Midbrain (tissue), 1 donor: ENCODE measurements at regions not wholly inside any gene's neighbourhood (a gene's known extent, or its start where the extent isn't known, plus 50 kb on each side); places are given as distances from the start of the nearest gene placed in this dataset.
"Not testable (repeated sequence)": the region's sequence is repeated elsewhere in the genome, so short reads cannot be mapped to it uniquely, and the experiment has no call there.

Experiments used
- DNase-seq: peaks from one replicate; lab custom pipeline; 2025; lab: John Stamatoyannopoulos, UW

- DNase-seq: no peak
Observed at GRCh38 chr3:144462337-144462736, 490.7 kb downstream of the DIPK2A start.

GRCh38 chr3:144463911-144464310 lies 492.3 kb downstream of the DIPK2A start:
- DNase-seq: no peak

GRCh38 chr3:144466114-144466513 lies 494.5 kb downstream of the DIPK2A start:
- no peak for DNase-seq

DNA sequence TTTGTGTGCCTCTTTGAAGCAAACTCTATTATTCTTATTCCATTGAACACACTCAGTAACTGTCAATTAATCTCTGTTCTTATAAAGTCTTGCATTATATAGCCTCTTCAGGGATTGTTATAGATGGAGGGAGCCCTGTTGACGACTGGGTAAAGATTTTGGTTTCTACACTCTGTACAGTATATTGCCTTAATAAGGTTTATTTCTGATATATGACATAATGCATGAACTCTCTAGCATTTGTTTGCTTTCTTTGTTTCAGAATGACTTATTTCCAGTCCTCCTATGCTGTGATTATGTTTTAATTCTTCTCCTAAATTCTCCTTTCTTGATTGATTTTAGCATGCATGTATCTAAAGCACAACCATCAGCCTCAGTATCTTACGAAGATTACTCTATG lies 494.9 kb downstream of the DIPK2A start:
- no peak for DNase-seq

DNA sequence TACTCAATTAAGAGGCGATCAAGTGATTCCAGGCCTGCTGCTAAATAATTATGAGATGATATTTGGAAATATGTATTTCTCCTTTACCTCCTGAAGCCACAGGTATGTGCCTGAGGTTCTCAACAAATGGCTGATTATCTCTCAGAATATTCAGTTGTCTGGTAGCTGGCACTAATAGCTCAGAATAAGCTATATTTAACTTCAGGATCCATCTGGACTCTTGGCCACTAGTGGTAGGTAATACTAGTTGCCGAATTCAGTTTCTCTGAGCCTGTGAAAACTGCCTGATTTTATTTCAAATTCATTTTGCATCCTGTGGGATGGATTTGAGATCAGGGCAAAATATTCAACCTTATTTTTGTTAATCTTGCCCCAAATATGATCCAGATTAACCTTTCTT lies 499.0 kb downstream of the DIPK2A start:
- no peak for DNase-seq

GRCh38 chr3:144477593-144477992 lies 506.0 kb downstream of the DIPK2A start:
- no peak for DNase-seq

DNA sequence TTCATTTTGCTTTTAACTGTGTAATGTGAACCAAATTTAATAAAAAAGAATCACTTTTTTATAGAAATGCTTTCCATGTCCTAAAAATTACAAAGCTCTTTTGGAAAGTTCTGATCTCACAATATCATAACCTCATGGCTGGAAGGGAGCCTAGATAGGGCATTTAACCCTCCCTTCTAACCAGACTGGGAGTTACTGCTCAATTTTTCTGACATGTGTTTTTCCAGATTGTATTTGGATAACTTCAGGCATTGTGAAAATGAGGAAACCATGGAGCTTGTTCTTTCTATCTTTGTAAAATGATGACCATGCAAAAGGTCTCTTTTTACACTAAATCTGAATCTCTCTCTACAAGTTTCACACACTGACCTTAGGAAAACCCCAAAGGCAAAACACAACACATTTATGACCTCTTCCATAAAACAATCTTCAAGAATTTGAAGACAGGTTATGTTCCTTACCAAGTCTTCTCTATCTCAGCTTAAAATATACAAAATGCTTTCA lies 508.8 kb downstream of the DIPK2A start:
- no peak for DNase-seq

GRCh38 chr3:144482876-144483275 lies 511.3 kb downstream of the DIPK2A start:
- no peak for DNase-seq

- DNase-seq: no peak
Observed at GRCh38 chr3:144487011-144487410, 515.4 kb downstream of the DIPK2A start.

- DNase-seq: no peak
Observed at GRCh38 chr3:144488927-144489326, 517.3 kb downstream of the DIPK2A start.

- DNase-seq: no peak
Observed at GRCh38 chr3:144491333-144491732, 519.7 kb downstream of the DIPK2A start.

GRCh38 chr3:144494651-144495050 lies 523.0 kb downstream of the DIPK2A start:
- DNase-seq: not testable (repeated sequence)

DNA sequence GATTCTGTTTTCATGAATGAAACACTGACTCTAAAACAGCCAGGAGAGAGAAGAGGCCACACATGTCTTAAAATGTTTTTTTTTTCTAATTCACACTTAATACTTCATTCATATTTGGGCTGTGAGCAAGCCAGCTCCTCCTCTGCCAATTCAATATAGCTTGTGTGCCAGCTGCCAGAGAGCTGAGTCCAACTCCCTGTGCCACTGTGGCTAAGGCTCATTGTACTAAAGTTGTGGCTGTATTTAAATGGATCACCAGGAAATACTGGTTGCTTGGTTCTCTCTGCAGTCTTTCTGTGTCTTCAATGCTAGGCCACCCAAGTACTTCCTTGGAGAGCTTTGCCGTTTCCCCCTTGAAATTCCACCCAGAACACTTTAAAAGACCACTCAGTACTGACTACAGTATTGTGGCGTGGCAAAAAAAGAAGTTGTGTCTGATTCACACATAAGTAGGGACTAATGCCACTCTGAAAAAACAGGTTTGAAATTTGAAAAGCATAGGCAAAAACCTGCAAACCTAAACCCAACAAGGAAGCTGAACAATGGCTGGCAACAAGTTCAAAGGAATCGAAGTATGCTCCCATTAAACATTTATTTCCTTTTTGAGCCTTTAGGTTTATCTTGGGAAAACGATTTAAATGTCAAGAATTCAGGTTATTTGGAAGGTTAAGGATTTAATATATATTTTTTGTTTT lies 524.7 kb downstream of the DIPK2A start:
- peak; percentile 24 for DNase-seq

GRCh38 chr3:144497452-144497851 lies 525.8 kb downstream of the DIPK2A start:
- no peak for DNase-seq

DNA sequence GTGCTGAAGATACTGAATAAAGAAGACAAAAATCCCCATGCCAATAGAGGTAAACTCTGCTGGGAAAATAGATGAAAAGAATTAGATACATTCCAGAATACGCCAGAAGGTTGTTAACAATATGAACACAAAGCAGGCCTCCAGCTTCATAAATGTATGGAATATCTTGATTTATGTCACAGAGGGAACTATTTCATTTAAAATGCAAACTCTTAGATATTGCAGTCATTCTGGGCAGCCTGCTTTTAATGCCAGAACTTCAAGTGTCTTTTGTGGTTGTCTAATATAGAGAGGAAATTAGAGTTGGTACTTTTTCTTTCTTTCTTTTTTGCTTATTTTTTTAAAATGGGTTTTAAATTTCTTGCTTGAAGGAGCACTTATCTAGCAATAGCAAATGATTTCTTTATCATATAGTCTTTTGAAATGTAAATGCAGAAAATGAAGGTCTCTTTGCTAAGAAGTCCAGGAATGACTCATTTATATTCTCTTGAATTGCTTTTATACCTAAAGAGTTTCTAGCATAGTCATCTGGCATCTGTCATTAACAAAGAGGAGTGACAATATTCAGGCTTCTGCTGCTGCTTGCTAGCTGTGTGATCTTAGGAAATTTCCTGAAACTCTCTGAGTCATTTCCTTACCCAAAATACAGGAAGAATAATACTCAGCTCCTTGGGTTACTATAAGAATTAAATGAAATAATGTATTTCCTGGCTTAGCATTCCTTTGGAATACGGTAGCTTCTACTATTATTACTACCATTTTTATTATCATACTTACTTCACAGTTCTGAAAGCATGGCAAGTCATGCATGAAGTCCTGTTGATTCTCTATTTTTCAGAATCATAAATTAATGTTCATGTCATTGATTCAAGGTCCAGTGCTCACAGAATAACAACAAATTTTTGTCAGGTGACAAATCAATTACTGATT lies 527.6 kb downstream of the DIPK2A start:
- no peak for DNase-seq

DNA sequence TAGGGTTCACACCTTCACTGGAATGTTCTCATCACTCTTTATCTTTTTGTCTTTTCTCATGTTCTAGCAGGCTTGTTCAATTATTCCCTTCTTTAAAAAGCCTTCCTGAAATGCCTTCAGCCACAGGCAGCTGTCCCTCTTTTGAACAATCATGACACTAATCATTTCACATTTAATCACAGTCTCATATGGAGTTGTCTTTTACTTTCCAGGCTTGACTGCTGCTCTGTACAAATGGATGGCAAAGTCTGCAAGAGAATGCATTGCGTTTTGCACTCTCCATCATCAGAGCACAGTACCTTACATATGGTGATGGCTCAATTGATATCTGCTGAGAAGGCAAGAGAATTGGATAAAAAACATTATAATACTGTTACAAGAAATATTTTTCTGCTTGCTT lies 529.8 kb downstream of the DIPK2A start:
- no peak for DNase-seq

DNA sequence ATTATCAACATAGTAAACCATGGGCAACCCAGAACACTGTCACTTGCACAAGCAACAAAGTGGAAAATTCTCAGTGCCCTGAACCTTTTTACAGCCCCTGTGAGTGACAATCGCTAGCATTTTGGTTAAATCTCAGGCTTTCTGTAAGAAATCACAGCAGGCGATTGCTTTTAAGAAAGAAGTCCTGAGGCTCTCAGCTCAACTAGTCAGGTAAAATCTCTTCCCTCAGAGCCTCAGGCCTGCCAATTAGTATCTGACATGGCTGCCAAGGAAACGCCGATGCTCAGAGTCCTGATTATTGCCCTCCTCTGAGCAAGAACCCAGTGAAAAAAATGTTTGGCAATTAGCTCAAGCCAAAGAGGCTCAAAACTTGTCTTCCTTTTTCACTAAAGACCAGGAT lies 530.8 kb downstream of the DIPK2A start:
- DNase-seq: no peak

GRCh38 chr3:144506375-144506774 lies 534.8 kb downstream of the DIPK2A start:
- not testable (repeated sequence) for DNase-seq

- DNase-seq: no peak
Observed at GRCh38 chr3:144511346-144511745, 539.7 kb downstream of the DIPK2A start.

GRCh38 chr3:144516026-144516425 lies 544.4 kb downstream of the DIPK2A start:
- DNase-seq: no peak

DNA sequence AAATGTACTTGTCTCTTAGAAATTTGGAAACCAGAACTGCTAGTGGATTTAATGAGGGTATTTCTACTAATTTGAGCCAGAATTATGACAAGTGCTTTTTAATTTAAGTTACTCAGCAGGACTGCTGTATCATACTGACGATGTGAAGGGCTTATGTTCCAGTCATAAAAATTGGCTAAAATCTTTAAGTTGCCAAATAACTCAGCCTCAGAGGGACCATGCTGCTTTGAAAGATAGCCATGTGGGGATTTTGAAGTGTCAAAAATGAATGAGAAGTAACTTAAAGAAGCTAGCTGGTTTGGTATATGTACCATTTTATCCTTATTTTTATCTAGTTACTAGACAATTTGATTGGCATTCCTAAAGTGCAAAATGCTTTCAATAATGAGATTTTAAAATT lies 545.0 kb downstream of the DIPK2A start:
- no peak for DNase-seq

DNA sequence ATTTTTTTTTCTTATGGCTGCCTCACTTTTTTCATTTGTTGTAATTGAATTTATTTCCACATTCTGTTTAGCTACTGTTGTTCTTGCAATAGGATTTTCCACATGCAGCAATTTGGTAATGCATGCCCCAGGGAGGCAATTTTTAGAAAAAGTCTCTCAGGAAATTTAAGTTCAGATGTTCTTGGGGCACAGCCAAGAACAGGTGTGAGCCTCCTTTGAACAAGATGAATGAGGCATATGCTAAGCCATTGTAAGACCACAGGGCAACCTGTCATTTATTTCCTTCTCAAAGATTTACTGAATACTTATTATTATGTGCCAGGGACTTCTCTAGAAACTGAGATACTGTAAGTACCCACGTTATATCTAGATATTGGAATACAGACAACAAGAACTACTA lies 549.5 kb downstream of the DIPK2A start:
- no peak for DNase-seq

DNA sequence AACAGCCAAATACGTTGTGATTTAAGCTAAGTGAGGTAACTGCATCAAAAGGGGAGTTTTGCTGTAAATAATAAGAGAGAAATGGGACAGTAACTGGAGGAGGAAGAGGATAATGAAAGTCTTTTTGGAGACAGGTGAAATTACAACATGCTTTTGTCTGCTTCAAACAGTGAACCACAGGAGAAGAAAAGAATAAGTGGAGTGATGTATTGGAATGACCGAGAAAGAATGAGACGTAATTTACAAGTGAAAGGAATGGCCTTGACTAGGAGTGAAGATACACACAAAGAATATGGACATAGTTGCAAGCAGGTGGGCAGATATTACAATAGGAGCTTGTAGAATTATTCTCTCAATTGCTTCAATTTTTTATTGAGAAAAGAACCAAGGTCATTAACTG lies 550.8 kb downstream of the DIPK2A start:
- DNase-seq: no peak
